ENCODE measurements at regions not wholly inside any gene's neighbourhood (a gene's known extent, or its start where the extent isn't known, plus 50 kb on each side); places are given as distances from the start of the nearest gene placed in this dataset.

GRCh38 chr5:121399879-121400278 is 451.8 kb upstream of the FTMT start:
- Histone ChIP-seq H3K36me3 (no peaks in the 10 kb centered on the region), H3K27me3 (no peaks in the 10 kb centered on the region), H3K9me3 (no peaks in the 10 kb centered on the region), H3K27ac (no peak overlapping the region), H3K4me1 (no peaks in the 10 kb centered on the region), H3K4me3 (no peak overlapping the region)
- 54% methylated on average over 1 of the region's 1 CpG for WGBS (ENCODE audit: insufficient coverage, low coverage, low lambda C conversion rate, missing lambda C conversion rate)
- no peak for TF ChIP-seq POLR2A (IDR thresholded peaks at IDR 0.05)
- TF ChIP-seq CTCF (IDR thresholded peaks at IDR 0.05) = no peak
- intact Hi-C loops (cut with DNase I) = no loop called here
- DNase-seq (no peak), ATAC-seq (no peak)

DNA sequence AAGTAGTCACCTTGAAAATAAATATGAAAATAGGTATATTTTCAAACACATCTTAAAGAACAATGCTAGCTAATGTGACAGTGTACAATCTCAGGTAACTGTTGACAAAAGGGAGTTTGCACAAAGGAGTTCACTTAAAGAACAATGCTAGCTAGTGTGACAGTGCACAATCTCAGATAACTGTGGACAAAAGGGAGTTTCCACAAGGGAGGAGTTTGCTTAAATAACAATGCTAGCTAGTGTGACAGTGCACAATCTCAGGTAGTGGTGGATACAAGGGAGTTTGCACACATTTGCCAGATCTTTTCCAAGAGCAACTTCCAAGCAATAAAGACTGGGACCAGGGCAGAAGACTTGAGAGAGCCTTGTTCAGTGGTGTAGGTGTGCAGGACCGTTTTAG is 442.9 kb upstream of the FTMT start:
- TF ChIP-seq POLR2A (IDR thresholded peaks at IDR 0.05) = no peak
- TF ChIP-seq CTCF (IDR thresholded peaks at IDR 0.05) = no peak
- Histone ChIP-seq H3K27me3 (no peaks in the 10 kb centered on the region), H3K36me3 (no peaks in the 10 kb centered on the region), H3K27ac (no peak overlapping the region), H3K9me3 (no peaks in the 10 kb centered on the region), H3K4me1 (no peaks in the 10 kb centered on the region), H3K4me3 (no peak overlapping the region)
- no peak for ATAC-seq
- intact Hi-C loops (cut with DNase I) = no loop called here
- 70% methylated on average over 1 of the region's 1 CpG for WGBS (ENCODE audit: insufficient coverage, low coverage, low lambda C conversion rate, missing lambda C conversion rate)
- DNase-seq = no peak

GRCh38 chr5:121415270-121415669 is 436.4 kb upstream of the FTMT start:
- H3K27me3 ChIP-seq = no peaks in the 10 kb centered on the region
- DNase-seq = no peak
- 33% methylated on average over 1 of the region's 1 CpG for WGBS (ENCODE audit: insufficient coverage, low coverage, low lambda C conversion rate, missing lambda C conversion rate)
- H3K4me3 ChIP-seq = no peak overlapping the region
- no peak overlapping the region for H3K27ac ChIP-seq
- H3K36me3 ChIP-seq = no peaks in the 10 kb centered on the region
- no peaks in the 10 kb centered on the region for H3K4me1 ChIP-seq
- no peak for ATAC-seq
- TF ChIP-seq CTCF (IDR thresholded peaks at IDR 0.05) (no peak), POLR2A (IDR thresholded peaks at IDR 0.05) (no peak)
- intact Hi-C loops (cut with DNase I) = no loop called here
- H3K9me3 ChIP-seq = no peaks in the 10 kb centered on the region

DNA sequence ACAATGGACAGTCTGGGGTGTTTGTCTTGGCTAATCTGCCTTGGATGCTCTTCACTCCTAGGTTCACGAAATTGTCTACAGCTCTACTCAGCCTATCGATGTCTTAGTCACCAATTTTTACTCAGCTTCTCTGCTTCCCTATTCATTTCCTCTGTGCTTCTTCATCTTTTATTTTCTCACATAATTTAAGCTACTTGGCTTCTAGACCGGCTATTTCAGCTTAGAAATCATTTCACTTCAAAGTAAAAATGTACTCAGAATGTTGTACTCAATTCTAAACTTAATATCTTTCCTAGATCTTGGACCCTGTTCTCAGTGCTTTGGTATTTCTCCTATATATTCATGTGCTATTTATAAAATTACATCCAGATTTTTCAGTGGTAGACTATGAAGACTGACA is 430.0 kb upstream of the FTMT start:
- no peaks in the 10 kb centered on the region for H3K9me3 ChIP-seq
- DNase-seq (no peak), ATAC-seq (no peak)

More for the DNA sequence above, 430.0 kb upstream of the FTMT start:
- H3K27me3 ChIP-seq = no peaks in the 10 kb centered on the region
- no peaks in the 10 kb centered on the region for H3K4me1 ChIP-seq
- H3K27ac ChIP-seq = no peak overlapping the region
- intact Hi-C loops (cut with DNase I) = no loop called here
- H3K4me3 ChIP-seq = no peak overlapping the region
- WGBS (ENCODE audit: insufficient coverage, low coverage, low lambda C conversion rate, missing lambda C conversion rate) = 54% methylated on average over 3 of the region's 3 CpGs
- TF ChIP-seq CTCF (IDR thresholded peaks at IDR 0.05) (no peak), POLR2A (IDR thresholded peaks at IDR 0.05) (no peak)
- H3K36me3 ChIP-seq = no peaks in the 10 kb centered on the region
